Sigmoid colon (tissue), 6 donors: ENCODE measurements at regions not wholly inside any gene's neighbourhood (a gene's known extent, or its start where the extent isn't known, plus 50 kb on each side); places are given as distances from the start of the nearest gene placed in this dataset.

Source experiments
- DNase-seq: peaks from one replicate; pipeline ENCODE4 v3.0.0-alpha.2; 2019
- H3K27ac ChIP-seq, 4 donors: fragments of 200-600 bp; sonication (generic); one replicate each; pipeline ENCODE4 v1.5.1; 2016 to 2019; ENCODE audit warnings: mild to moderate bottlenecking in 1 of 4
- H3K27me3 ChIP-seq, 3 donors: fragments of 200-600 bp; sonication (generic); one replicate each; pipeline ENCODE4 v1.5.1; 2019; ENCODE audit warnings: mild to moderate bottlenecking in 1 of 3
- H3K36me3 ChIP-seq, 4 donors: fragments of 200-600 bp; sonication (generic); one replicate each; pipeline ENCODE4 v1.5.1; 2016 to 2019
- H3K4me1 ChIP-seq, 4 donors: fragments of 200-600 bp; sonication (generic); one replicate each; pipeline ENCODE4 v1.5.1; 2017 to 2019
- H3K4me3 ChIP-seq, 4 donors: fragments of 200-600 bp; sonication (generic); one replicate each; pipeline ENCODE4 v1.5.1; 2017 to 2019; ENCODE audit warnings: mild to moderate bottlenecking in 2 of 4, moderate library complexity in 1 of 4
- H3K9me3 ChIP-seq, 4 donors: fragments of 200-600 bp in 3 of 4; sonication (generic) in 3 of 4; one replicate each; pipeline versions ENCODE4 v1.5.1 to v1.6.1; 2013 to 2019
- CTCF ChIP-seq, 4 experiments: fragments of 450-650 bp in 3 of 4; fragments of 200-600 bp in 1 of 4; IDR thresholded peaks; one replicate each; pipeline ENCODE4 v1.5.1; 2016 to 2019; ENCODE audit warnings: antibody characterized with exemption in 4 of 4, mild to moderate bottlenecking in 3 of 4, moderate library complexity in 2 of 4
- EP300 ChIP-seq, 4 donors: sonication (generic); formaldehyde crosslinking; IDR thresholded peaks; one replicate each; pipeline ENCODE4 v1.6.1; 2017; ENCODE audit warnings: antibody characterized with exemption in 4 of 4
- POLR2A ChIP-seq, 2 donors: fragments of 450-650 bp; IDR thresholded peaks; one replicate each; pipeline ENCODE4 v1.6.1; 2016; ENCODE audit warnings: antibody characterized with exemption in 2 of 2, mild to moderate bottlenecking in 2 of 2, moderate library complexity in 2 of 2
- POLR2AphosphoS5 ChIP-seq, 4 donors: sonication (generic); formaldehyde crosslinking; IDR thresholded peaks; one replicate each; pipeline ENCODE4 v1.6.1; 2017; ENCODE audit warnings: antibody characterized with exemption in 4 of 4
- WGBS, 2 donors: extraction: QIAGEN DNeasy Blood & Tissue Kit; methylation state at CpG; one replicate each; pipeline ENCODE4 v1.1.7; 2013; 5-methylcytosine and 5-hydroxymethylcytosine counted together
- intact Hi-C: fragments of 100-400 bp; cut with DNase I; formaldehyde crosslinking; loops from one replicate; pipeline ENCODE4 v1.15.1; 2023
- donor health status: healthy with polysubstance abuse.
- donor health status: healthy.

- no peaks in the 10 kb centered on the region for H3K9me3 ChIP-seq
- no peaks in the 10 kb centered on the region for H3K27me3 ChIP-seq
- H3K36me3 ChIP-seq, result no peaks in the 10 kb centered on the region
- no peak overlapping the region for H3K27ac ChIP-seq
- no peak overlapping the region for H3K4me3 ChIP-seq
- DNase-seq, result no peak
- intact Hi-C loops, result no loop called here
- WGBS, 2 donors, result 71 to 82% methylated on average over 4 of the region's 4 CpGs
- TF ChIP-seq POLR2A (IDR thresholded peaks at IDR 0.05) (no peak), POLR2AphosphoS5 (IDR thresholded peaks at IDR 0.05) (no peak), EP300 (IDR thresholded peaks at IDR 0.05) (no peak), CTCF (IDR thresholded peaks at IDR 0.05) (no peak)
- H3K4me1 ChIP-seq, result peaks cover 0 to 7% (median 2%) of the 10 kb centered on the region in 4 donors
Observed at GRCh38 chr2:5937321-5937720, 245.1 kb downstream of the SOX11 start.

GRCh38 chr2:5937851-5938565, 245.8 kb downstream of the SOX11 start:
- Histone ChIP-seq H3K4me1 (peaks cover 0 to under 1% (median 0%) of the 10 kb centered on the region in 4 donors), H3K9me3 (no peaks in the 10 kb centered on the region), H3K27ac (no peak overlapping the region), H3K27me3 (no peaks in the 10 kb centered on the region), H3K36me3 (no peaks in the 10 kb centered on the region), H3K4me3 (no peak overlapping the region)
- WGBS, 2 donors, result 43 to 50% methylated on average over 12 of the region's 12 CpGs
- no peak for TF ChIP-seq POLR2AphosphoS5 (IDR thresholded peaks at IDR 0.05)
- no peak for TF ChIP-seq POLR2A (IDR thresholded peaks at IDR 0.05)
- TF ChIP-seq CTCF (IDR thresholded peaks at IDR 0.05), result no peak
- TF ChIP-seq EP300 (IDR thresholded peaks at IDR 0.05), result no peak
- intact Hi-C loops, result no loop called here
- DNase-seq, result no peak

- WGBS, 2 donors, result 19 to 54% methylated on average over 10 of the region's 10 CpGs
- intact Hi-C loops, result no loop called here
- Histone ChIP-seq H3K4me3 (no peak overlapping the region), H3K36me3 (no peaks in the 10 kb centered on the region), H3K27ac (no peak overlapping the region), H3K9me3 (no peaks in the 10 kb centered on the region), H3K4me1 (no peaks in the 10 kb centered on the region), H3K27me3 (no peaks in the 10 kb centered on the region)
- TF ChIP-seq EP300 (IDR thresholded peaks at IDR 0.05) (no peak), POLR2A (IDR thresholded peaks at IDR 0.05) (no peak), CTCF (IDR thresholded peaks at IDR 0.05) (no peak), POLR2AphosphoS5 (IDR thresholded peaks at IDR 0.05) (no peak)
- DNase-seq, result no peak
Observed at GRCh38 chr2:5938566-5938896, 246.3 kb downstream of the SOX11 start.

GRCh38 chr2:5939553-5939952, 247.4 kb downstream of the SOX11 start:
- intact Hi-C loops, result no loop called here
- Histone ChIP-seq H3K27ac (no peak overlapping the region), H3K27me3 (no peaks in the 10 kb centered on the region), H3K9me3 (no peaks in the 10 kb centered on the region), H3K4me1 (no peaks in the 10 kb centered on the region), H3K36me3 (no peaks in the 10 kb centered on the region), H3K4me3 (no peak overlapping the region)
- 86 to 88% methylated on average over 4 of the region's 4 CpGs for WGBS, 2 donors
- DNase-seq, result no peak
- TF ChIP-seq CTCF (IDR thresholded peaks at IDR 0.05) (no peak), POLR2AphosphoS5 (IDR thresholded peaks at IDR 0.05) (no peak), EP300 (IDR thresholded peaks at IDR 0.05) (no peak), POLR2A (IDR thresholded peaks at IDR 0.05) (no peak)
